ENCODE measurements at regions not wholly inside any gene's neighbourhood (a gene's known extent, or its start where the extent isn't known, plus 50 kb on each side); places are given as distances from the start of the nearest gene placed in this dataset.
"Not testable (repeated sequence)": the region's sequence is repeated elsewhere in the genome, so short reads cannot be mapped to it uniquely, and the experiment has no call there.

DNA sequence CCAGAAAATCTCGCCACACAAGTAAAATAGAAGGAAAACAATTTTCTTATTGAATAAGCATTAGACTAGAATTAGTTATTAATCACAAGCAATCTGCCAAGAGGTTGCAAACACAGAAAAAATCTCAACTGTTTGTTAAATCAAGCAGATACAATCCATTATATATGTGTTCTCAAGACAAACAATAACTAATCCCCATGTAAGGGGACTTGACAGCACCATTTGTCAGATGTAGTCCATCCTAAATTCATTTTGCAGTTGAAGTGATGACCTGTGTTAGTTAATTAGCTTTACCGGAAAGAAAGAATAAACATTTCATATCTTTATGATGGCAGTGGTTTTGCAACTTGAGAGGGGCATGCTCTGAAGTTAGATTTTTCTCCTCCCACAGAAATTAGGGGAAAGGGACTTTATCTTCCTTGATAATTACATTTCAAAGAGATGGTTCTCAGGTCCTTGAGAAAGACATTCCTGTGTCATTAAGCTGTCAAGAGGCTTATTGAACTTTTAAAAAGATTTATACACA is 1588.0 kb downstream of the GRIK2 start:
- no peak for DNase-seq

DNA sequence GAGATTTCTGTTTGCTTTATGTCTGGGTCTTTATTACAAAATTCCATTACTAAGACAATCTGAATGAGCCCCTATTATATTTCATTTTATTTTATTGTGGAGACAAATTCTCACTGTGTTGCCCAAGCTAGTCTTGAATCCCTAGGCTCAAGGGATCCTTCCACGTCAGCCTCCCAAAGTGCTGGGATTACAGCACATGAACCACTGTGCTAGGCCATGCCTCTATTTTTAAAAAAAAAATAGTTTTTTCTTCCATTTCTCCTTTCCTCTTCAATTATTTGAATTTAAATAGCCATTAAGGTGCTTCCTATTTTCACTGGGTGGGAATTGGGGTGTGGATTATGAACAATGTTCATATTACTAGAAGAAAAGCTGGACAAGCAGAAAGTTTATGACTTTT is 1587.4 kb downstream of the GRIK2 start:
- no peak for DNase-seq

DNA sequence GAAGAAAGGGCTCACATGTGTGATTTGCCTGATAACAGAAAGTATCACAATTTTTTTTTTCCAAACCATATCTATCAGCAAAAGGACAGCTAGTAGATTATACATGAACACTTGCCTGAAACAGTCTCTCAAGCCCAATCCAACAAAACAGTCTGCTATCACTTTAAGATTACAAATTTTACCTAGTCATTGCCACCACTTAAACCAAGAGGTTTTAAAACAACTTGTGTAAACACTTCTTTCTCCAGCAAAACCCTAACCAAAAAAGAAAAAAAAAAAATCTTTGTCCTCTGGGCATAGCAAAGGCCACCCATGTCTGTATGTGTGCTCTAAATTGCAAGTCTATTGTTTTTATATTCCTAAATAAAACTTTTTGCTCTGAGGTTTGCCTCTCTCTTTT is 1568.4 kb downstream of the GRIK2 start:
- DNase-seq = no peak

DNA sequence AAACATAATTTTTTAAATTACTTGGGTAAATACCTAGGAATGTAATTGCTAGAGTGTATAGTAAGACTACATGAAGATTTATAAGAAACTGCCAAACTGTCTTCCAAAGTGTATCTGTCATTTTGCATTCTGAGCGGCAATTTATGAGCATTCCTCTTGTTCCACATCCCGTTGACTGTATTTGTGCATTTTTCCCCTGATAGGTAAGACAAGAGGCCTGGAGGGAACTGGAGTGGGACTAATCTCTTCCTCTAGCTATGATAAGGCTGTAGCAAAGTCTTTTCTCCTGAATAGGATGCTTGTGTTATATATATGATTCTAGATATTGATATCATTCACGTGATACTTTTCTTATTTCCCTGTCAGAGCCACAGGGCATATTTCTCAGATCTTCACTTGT is 1557.5 kb downstream of the GRIK2 start:
- DNase-seq = no peak

DNA sequence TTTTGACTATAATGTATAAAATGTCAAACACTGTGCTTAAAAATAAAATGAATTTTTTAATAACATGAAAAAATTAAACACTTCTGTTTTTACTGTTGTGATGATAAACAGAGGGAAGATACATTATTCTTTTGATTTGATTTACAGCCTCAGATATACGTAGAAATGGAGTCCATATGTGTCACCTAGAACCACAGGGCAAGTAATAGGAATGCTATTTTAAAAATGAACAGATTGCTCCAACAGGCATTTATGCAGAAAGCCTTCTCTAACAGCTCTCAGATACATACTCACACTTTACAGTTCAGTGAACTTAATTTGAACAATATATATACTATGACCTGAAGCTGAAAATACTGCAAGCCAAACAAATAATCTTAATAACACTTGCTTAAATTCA is 1551.0 kb downstream of the GRIK2 start:
- DNase-seq = no peak

DNA sequence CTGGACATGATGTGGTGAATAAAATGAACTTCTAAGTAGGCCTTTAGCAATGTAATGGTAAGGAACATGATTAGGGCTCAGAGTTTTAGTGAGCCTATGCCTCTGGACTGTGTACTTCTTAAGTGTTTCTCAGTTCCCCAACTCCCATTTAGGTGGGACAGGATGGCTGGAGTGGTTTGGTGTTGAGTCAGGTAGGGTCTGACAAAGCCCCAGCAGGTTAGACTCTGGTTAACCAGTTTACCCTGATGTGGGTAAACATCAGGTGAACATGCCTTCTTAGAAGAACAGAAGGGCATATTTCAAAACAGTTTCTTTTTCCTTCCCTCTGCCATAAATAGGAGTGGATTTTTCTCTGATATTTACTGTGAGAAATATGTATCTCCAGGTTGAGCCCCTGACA is 1548.7 kb downstream of the GRIK2 start:
- DNase-seq = no peak

DNA sequence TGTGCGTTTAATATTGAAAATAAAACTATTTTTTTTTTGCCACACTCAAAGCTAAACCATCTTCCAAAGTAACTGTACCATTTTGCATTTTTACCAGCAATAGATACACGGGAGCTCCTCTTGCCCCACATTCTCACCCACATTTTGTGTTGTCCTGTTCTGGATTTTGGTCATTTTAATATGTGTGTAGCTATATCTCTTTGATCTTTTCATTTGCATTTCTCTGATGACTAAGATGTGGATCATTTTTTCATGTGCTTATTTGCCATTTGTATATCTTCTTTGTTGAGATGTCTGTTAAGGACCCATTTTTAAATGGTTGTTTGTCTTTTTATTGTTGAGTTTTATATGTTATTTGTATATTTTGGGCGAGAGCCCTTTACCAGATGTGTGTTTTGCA is 1543.5 kb downstream of the GRIK2 start:
- no peak for DNase-seq

DNA sequence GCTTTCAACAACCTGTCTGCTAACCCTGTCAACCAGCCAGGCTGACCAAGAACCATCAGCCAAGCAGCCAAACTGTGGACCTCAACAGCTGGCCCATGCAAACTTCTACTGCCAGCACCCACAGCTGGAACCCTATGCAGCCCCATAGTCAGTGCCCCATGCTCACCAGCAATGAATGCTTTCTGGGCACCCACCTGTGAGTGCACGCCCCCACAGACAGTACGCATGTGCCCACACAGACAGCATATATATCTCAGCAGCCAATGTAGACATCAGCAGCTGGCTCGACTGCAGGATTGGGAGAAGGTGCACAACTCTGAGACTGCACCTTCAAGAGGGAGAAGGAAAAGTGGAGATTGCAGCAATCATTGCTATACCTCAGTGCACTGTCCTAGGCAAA is 1534.6 kb downstream of the GRIK2 start:
- no peak for DNase-seq

DNA sequence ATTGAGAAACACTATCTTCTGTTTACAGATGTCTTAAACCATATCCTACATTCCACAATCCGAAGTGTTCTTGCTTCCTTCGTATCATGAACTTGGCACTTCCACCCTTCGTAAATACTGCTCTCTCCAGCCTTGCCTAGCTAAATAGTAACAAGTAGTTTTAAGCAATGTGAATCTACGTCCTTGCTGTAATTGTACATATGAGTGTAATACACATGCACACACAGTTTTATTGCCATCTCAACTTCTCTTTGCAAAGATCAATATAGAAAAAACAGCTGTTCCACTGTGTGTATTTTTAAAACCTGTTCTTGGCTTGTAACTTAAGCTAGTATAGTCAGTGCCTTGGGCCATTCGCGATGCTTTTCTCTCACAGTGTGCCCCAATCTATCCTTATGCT is 1524.7 kb downstream of the GRIK2 start:
- no peak for DNase-seq

DNA sequence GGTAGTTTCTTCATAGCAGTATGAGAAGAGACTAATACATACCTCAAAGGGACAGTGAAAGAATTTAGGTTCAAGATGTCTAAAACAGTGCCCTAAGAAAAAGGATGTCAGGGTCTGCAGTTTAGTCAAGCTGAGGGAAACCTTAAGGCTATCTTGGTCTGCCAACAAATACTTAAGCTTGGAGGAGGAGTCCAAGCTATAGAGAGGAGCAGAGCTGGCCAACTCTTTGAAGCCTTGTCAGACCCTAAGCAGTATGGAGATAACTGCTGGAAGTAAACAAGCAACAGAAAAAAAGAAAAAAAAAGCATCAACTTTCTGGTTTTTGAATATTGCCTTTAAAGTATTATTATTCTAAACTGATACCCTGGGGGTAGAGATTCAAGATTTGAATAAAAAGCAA is 1518.1 kb downstream of the GRIK2 start:
- DNase-seq = no peak

DNA sequence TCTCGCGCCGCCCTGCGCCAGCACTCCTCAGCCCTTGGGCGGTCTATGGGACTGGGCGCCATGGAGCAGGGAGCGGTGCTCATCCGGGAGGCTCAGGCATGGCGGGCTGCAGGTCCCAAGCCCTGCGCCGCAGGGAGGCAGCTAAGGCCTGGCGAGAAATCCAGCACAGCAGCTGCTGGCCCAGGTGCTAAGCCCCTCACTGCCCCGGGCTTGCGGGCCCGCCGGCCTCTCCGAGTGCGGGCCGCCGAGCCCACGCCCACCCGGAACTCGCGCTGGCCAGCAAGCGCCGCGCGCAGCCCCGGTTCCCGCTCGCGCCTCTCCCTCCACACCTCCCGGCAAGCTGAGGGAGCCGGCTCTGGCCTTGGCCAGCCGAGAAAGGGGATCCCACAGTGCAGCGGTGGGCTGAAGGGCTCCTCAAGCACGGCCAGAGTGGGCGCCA is 1517.2 kb downstream of the GRIK2 start:
- not testable (repeated sequence) for DNase-seq

DNA sequence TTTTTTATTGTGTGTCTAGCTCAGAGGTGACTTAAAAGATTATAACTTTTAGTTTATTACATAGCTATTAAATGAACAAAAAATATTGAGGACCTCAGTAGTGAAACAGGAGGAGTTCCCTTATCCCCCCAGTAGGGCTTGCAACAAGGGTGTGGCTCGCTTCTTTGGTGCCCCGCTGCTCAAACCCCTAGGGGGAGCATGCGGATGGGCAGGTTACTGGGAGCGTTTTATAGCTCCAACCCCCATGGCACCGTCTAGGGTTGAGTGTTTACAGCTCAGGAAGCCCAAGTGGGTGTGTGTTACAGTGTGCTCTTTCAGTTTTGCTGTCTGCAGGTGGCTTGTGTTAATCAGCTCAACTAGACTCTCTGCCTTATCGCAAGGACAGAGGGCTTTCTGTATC is 1513.7 kb downstream of the GRIK2 start:
- no peak for DNase-seq

DNA sequence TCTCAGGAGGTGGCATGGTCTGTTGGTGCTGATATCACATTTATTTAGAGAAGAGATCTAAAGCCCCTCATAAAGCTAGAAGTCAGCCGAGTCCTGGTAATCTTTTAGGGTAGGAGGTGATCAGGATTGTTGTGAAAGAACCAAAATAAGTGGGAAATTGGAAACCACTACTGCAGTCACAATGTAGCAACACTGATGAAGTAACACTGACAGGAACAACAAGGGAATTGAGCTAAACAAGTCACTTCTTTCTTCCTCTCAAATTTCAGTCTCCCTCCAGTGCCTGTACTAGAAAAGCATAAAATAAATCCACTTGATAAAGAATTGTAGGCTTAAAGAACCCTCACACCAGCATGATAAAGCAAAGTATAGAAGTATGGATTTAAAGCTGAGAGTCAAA is 1509.0 kb downstream of the GRIK2 start:
- no peak for DNase-seq

DNA sequence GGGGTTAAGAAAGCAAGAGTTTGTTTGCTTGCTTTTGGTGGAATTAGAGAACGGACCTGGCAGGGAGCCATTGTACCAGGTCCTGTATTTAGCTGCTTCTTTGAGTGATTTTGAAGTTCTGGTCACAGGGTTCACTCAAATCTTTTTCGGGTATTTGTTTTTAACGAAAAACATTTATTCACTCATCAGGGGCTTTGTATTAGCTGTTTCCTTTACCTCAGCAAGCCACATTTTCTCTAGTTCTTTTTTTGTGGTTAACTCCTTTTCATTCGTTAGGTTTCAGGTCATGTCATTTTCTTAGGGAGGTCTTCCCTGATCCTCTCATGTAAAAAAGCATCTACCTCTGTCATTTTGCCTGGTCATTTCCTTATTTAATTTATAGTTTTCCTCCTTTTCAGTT is 1502.2 kb downstream of the GRIK2 start:
- DNase-seq = no peak

DNA sequence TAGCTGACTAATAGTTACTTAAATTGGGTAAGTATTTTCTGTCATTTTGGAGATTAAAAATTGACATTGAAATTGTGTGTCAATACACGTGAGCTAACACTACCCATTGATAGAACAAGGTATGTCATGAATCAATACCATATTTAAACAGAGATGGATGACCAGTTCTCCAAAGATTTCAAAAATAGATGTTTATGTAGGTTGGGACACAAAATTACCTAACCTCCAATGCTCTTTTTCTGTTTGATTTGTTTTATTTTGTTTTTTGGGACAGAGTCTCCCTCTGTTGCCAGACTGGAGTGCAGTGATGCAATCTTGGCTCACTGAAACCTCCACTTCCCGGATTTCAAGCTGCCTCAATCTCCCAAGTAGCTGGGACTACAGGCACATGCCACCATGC is 1491.7 kb downstream of the GRIK2 start:
- no peak for DNase-seq

DNA sequence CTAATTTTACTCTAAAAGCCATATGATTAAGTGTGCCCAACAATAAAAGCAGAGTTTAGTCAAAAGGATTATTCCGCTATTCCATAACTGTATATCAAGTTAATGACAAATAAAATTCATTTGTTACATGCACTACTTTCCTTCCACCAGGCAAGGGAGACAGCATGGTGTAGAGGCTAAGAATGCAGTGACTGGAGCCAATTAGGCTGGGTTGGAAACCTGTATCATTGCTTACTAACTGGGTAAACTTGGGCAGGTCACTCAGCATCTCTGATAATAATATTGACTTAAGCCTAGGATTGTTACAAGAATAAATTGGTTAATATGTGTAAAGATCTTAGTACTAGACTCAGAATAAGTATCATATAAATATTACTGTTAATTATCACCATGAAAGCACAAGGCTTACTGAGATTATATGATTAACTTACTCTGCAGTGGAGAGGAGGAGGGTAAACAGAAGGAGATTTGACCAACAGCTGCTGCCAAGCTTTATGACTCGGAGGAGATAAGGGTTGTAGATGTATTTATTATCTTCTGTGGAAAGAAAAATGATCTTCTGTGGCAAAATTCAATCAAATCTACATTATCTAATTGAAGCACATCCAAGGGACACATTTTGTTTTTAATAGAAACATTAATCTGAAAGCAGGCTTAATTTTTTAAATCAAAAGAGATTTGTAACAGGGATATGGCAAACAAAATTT is 1459.9 kb downstream of the GRIK2 start:
- DNase-seq = no peak

DNA sequence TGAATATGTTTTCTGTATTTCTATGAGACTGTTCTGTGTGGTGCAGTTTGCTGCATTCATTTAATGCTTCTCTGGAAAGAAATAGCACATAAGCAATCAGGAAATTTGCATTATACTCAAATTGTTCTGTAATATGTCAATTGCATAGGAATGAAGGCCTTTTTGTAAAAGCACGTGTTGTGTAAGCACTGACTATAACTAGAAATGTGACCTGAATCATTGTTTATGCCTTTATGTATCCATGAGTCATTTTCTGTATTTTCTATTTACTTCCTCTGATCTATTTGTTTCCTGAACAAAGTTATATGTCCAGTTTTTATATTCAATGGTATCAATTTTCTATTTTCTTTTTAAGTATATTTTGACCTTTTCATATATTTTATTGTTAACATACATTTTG is 1455.3 kb downstream of the GRIK2 start:
- DNase-seq = no peak

DNA sequence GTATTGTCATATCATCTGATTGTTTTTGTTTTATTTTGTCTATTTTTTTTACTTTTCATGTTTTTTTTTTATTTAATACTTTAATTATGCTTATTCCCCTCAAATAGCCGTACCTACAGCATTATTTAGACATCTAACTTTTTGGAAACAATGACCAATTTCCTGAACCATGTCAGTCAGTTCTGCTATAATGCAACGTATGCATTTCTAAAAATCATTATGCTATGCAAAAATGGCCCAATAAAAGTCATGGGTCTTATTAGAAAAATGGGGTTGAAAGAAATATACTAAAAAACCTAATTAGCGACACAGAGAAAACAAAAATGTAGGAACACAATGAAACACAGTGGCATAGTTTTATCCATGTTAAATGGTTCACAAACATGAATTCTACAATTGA is 1454.7 kb downstream of the GRIK2 start:
- DNase-seq = no peak

DNA sequence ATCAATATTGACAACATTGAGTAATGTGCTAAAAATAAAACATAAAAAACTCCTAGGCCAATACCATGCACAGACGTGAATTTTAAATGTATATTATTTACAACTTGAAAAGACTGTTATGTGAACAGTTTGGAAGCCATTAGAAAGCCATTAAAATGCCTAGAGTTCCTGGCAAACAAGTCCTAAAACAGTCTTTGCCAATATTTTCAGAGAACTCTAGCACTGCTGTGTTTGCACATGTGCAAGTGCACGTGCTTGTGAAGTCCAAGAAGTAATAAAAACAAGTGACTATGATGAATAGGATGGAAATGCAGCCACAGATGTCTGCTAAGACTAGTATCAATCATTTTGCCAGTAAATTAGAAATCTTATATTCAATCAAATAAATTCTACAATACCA is 1447.6 kb downstream of the GRIK2 start:
- DNase-seq = no peak

DNA sequence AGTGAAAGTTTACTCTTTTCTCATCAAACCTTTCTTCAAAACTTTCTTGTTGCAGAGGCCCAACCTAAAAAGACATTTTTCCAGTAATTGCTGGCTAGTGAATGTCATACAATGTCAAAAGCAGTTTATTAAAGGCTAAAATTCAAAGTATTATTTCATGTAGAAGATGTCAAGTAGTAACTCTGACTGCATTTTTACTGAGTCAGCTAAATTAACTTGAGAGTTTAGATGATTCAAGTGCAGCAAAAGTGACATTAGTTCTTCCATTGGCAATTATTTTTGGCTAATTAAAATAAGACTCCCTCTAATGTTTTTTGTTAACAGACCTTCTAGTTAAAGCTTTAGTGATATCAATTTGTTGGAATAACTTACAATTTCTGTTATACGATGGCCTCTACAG is 1438.5 kb downstream of the GRIK2 start:
- DNase-seq = no peak

DNA sequence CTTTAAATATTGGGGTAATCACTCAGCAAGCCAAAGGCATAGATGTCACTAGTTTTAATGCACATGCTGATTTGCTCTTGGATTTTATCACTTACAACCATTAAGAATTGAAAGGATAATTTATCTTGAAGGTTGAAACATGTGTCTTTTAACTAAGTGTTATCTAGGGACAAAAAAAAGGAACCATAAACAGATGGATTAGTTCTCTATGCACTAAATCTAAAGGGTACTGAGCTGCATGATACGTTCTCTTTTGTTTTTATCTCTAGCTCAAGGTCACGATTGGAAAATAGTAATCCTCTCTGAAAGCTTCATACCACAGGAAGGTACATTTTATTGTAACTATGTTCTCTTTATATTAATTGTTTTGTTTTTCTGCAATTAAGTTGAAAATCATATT is 1426.6 kb downstream of the GRIK2 start:
- no peak for DNase-seq

DNA sequence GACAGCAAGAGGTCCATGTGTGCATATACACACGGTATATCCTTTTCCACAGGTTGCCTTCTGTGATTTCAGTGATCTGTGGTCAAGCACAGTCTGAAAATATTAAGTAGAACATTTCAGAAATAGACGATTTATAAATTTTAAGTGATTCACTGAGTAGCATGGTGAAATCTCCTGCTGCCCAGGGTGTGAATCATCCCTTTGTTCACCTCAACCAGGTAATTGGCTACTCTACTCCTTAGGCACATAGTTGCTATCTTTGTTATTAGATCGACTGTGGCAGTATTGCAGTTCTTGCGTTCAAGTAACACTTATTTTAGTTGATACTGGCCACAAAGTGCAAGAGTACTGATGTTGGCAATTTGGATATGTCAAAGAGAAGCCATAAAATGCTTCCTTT is 1421.7 kb downstream of the GRIK2 start:
- DNase-seq = no peak

DNA sequence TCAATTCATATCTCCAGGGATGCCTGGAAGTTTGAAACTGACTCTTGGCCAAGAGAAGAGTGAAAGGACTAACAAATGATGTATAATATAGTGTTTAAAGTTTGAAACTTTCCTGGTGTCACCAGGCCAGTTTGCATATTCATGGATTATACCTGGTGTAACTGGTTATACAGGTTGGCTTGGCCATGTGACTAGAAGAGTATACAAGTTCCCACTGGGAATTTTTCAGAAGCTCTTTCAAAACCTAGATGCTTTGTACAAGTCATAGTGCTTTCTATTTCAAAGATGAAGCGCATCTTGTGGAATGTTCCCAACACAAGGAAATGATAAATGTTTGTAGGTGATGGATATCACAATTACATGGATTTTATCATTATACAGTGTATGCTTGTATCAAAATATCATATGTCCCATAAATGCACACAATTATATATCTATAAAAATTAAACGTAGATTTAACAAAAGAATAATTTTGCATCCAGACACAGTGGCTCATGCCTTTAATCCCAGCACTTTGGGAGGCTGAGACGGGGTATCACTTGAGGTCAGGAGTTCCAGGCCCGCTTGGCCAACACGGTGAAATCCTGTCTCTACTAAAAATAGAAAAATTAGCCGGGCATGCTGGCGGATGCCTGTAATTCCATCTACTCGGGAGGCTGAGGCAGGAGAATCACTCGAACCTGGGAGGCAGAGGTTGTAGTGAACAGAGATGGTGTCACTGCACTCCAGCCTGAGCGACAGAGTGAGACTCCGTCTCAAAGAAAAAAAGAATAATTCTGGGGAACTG is 1420.2 kb downstream of the GRIK2 start:
- DNase-seq = no peak

DNA sequence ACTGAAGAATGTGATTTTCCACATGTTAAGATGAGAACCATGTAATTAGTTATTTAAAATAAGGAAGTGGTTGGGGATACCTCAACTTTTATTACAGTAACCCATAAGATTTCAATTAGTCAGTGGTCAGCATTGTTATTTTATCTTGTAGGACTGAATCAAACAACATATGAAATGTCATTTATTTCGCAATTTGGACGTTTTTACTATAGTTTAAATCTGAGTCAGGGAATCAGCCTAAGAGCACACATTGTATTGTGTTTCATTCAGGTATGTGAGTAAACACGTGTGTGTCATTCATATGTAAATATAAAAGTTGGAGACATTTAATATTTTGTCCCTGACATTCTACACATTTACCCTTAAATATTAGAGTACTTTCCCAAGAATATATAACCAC is 1418.7 kb downstream of the GRIK2 start:
- DNase-seq = no peak
